Activated CD8-positive, alpha-beta memory T cell treated with anti-CD3 and anti-CD28 coated beads for 1 hour (primary cell): ENCODE measurements at regions not wholly inside any gene's neighbourhood (a gene's known extent, or its start where the extent isn't known, plus 50 kb on each side); places are given as distances from the start of the nearest gene placed in this dataset.

Experiments used
- DNase-seq, 2 donors: peaks; one replicate each; pipeline ENCODE4 v3.0.0-alpha.2; 2020; ENCODE audit warnings: low read depth in 1 of 2; ENCODE audit errors: extremely low read depth in 1 of 2

DNA sequence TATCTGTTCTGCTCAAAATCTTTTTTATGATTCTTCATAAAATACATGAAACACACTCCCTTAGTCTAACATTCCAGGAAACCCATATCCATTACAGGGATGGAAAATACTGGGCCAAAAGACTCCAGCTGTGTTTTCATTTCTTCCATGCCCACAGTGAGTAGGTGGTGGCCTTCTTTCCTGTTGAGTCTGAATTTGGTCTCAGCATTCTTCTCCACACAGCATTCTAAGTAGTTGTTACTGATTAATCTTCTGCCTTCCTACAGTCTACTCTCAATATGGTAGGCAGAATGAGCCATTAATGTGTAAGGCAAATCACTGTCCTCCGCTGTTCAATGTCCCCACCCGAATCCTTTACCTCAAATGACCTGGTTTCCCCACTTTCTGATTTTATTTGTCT lies 370.6 kb upstream of the RPS6KA3 start:
- DNase-seq, result no peak

DNA sequence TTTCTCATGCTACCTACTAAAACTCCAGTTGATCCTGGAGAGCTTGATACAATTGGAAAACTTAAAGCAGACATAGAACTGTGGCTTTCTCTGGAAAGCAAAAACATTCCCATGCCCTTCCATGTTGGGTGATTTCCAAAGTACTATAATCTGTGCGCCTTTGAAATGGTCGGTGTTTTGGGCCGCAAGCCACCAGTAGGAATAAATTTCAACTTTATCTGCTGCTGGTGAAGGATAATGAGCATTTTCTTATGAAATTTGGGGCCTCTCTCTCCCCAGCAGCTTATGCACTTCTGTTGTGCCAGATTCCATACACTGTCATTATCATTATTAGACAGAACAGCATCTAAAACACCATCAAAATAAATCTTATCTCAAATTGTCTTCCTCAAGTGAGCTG lies 366.7 kb upstream of the RPS6KA3 start:
- no peak for DNase-seq

DNA sequence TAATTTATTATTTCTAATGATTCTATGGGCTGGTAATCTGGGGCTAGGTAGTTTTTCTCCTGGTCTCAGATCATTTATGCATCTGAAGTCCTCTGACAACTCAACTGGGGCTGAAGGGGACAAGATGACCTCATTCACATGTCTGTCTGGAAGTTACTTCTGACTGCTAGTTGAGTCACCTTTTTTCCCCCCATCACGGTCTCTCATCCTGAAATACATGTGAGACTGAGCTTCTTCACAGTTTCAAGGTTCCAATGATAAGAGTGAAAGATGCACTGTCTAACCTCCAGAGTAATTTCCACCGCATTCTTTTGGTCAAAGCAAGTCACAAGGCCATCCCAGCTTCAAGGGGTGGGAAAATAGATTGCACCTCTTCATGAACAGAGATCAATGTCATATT lies 356.7 kb upstream of the RPS6KA3 start:
- DNase-seq, result no peak

DNA sequence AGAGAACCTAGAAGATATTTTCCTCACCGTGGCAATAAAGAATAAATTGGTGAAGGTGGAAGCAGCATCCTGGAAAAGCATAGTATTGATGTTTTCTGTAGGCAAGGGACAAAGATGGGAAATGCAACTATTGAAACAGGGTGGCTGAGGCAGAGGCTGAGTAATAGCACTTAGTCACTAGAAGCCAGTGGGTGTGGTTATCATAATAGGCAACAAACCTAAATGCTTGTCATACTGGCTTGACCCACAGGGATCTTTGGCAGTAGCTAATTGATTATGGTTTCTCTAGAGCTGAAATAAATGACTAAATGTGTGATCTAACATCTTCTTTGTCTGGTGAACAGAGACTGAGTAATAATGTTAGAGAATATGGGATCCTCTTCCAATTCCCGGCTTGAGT lies 353.6 kb upstream of the RPS6KA3 start:
- no peak for DNase-seq

DNA sequence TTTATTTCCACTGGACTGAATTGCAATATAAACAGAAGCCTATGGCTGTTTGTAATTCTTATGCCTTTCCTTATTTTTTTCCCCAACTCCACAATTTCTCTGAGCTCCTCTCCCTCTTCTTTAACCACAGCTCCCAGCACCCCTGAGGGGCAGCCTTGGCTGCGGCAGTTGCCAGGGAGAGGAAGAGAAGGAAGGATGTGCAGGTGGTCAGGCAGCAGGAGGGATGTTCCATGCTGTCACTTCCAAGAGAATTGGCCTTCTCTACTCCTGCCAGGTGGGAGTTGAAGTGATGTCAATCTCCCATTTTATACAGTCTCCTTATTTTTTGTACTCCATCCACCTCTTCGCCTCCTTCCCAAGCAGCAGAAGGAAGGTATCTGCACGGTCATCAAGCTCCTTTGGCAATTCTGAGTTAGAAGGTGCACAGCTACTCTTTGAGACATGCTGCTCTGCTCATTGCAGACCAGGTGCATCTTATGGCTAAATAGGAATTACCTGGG lies 343.3 kb upstream of the RPS6KA3 start:
- no peak for DNase-seq

DNA sequence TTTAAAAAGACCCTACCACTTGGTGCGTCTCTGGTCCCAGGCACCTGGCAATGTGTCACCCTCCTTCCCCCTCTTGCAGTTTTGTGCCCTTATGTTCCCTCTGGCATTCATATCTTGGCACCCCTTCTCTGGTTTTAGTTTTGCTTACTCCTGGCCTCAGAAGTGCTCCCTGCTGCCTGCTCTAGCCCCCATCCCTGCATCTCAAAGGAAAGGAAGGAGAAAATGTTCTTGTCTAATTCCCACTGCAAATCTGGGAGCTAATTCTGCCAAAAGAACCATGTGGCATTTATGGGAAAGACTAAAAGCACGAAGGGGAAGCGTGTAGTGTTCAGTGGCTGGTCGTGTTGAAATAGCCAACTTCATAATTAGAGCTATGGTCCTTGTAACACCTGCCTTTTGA lies 340.1 kb upstream of the RPS6KA3 start:
- DNase-seq, result no peak

DNA sequence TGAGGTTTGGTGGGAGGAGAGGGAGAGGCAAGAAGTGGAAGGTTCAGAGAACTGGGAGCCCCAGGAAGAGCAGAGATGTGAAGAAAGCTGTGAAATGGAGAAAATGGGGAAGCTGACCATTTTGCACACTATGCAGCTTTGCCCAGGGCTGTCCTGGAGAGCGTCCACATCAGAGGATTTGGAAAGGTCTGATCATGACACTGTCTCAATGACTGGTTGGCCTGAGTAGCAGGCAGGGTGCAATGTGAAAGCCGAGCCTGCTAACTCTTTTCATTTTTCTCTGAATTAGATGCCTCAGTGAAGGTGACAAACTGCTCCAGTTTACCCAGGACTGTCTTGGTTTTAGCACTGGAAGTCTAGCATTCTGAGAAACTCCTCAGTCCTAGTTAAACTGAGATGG lies 330.1 kb upstream of the RPS6KA3 start:
- DNase-seq, result no peak

DNA sequence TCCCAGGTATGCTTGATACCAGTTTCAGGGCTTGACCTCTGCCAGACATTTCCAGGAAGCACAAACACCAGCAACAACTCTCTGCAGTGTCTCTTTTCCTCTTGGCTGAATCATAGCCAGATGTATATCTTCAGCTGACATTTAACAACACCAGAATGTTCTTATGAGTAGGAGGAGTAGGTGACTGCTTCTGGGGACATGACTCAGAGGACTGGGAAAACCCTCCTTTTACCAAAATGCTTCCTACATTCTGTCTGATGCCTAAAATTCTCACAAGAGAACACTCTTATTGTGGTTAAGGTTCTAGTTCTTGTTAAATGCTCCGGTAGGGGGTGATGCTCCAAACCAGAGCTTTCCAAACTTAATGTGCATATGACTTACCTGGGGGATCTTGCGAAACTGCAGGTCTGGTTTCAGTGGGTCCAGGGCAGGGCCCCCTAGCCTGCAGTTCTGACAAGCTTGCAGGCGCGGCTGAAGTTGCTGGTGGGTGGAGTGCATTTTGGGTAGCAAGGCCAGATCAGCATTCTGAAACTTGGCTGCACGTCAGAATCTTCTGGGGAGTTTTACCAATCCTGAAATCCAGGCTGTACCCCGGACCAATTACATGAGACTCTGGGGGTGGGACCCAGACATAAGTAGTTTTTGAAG lies 329.3 kb upstream of the RPS6KA3 start:
- no peak for DNase-seq

DNA sequence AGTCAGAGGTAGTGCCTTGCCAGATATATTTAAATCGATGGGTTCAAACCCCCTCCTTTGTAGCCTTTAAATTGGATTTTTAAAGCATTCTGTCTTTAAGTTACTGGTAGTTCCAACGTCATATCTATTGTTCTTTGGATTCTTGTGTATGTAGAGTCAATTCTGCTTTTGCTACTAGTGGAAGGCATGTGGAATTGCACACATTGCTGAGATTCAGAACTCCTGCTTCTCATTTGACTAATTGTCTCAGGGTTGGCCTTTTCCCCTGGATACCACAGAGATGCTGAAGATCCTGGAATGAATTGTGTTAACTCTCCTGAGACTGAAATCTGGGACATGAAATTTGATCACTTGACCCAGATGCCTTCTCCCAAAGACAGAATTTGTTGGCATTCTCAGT lies 328.3 kb upstream of the RPS6KA3 start:
- no peak for DNase-seq

DNA sequence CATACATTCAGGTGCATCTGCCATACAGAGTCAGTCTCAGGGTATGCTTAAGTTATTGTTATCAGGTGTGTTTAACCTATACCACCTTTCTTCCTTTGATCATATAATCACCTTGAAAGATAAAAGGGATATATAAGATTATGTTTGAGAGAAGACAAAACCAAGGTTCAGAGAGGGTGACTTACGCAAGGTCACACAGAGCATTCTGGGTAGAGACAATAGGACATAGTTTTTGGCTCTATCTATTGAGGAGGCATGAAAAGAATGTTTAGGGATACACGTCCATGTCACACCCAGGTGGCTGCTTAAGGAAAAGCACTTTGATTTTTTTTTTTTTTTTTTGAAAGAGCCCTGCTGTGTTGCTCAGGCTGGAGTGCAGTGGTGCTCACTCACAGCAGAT lies 327.1 kb upstream of the RPS6KA3 start:
- no peak for DNase-seq

DNA sequence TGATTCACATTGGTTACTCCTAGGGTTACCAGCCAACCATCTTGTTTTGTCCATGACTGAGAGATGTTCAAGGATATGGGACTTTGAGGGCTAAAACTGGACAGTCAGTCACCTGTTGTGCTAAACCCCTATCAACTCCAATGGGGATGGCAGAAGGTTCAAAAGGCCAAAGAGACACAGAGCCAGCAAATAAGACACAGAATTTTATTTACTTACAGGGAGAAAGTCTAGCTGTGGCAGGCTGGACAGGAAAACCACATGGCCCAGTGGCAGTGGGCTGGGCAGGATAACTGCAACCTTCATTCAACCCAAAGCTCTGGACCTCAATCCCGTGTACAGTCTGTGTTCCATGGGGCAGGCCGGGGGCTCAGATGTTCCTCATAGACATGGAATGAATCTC lies 326.7 kb upstream of the RPS6KA3 start:
- DNase-seq, result no peak

DNA sequence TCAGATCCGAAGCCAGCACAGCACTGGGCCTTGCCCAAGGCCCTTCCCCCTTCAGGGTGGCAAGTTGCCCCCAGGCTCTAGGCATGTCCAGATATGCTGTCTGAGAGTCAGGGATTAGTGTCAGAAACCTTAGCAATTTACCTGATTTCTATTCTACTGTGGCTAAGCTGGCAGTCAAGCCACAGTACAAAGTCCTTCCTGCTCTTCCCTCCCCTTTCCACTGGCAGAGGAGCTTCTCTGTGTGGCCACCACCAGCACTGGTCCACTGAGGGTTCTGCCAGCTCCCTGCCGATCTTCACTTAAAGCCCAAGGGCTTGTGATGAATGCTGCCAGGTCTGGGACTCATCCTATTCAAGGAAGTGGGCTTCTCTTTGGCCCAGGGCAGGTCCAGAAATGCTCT lies 324.5 kb upstream of the RPS6KA3 start:
- DNase-seq, result no peak

DNA sequence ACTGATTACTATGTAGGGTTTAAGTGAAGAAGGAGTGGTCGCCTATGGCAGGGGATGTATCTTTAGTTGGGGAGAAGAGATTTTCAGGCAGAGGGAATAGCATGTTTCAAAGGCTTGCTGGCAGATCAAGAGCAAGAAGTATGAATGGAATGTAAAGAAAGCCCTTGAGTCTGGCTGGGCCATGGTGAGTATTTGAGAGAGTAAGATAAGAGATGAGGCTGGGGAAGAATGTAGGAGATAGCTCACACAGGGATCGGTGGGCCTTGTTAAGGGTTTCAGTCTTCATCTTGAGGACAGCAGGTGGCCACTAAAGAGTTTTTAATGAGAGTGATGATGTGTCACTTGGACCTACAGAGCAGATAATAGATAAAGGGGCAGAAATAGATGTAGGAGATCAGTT lies 319.1 kb upstream of the RPS6KA3 start:
- DNase-seq, result no peak

DNA sequence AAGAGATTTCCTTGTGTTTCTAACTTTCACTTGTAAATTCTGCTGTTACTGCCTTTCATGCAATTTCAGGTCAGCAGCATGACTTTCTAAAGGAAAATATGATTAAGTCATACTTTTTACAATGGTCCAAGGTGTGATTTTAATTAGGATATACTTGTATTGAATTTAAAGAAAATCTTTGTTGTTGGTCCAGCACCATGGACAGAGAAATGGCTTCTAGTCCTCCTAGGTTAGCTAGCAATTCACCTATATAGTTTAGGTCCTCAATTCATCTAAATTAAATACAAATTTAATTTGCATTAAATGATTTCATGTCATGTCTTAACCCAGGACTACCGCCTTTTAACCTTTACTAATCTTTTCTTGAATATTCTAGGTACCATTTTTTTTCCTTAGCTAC lies 304.9 kb upstream of the RPS6KA3 start:
- DNase-seq, result no peak

DNA sequence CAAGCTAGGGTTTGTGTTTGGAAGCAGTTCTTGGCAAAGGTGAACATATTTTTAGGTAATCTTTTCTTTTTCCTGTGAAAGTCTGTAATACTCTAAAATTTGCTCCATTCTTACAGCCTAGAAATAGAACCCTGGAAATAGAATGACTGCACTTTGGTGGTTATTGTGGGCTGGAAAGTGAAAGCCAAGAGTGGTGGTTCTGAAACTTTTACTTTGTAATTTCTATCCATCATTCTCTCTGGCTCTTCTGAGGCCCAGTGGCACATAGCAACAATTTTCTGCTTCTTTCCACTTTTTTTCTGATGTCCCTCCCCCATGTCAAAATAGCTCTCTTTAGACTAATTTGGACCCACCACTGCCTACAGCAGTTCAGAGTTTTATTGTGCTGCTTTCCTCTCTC lies 300.4 kb upstream of the RPS6KA3 start:
- DNase-seq, result no peak

DNA sequence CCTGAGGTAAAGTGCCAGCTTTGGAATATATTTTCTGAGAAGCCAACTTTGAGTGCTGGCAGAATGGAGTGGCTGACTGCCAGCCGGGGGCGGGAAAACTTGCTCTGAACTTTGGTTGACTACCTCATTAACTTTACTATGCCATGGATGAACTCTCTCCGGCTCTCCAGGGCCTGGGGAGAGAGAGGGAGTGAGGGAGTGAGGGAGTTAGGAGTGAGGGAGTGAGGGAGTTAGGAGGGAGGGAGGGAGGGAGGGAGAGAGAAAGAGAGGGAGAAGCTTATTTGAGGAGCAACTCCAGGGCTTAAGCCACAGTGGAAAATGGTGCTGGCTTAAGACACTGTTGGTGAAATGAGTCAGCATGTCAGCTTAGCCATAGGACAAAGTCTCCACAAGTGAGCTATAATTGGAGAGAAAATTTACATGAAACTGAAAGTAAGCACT lies 280.9 kb upstream of the RPS6KA3 start:
- no peak for DNase-seq

DNA sequence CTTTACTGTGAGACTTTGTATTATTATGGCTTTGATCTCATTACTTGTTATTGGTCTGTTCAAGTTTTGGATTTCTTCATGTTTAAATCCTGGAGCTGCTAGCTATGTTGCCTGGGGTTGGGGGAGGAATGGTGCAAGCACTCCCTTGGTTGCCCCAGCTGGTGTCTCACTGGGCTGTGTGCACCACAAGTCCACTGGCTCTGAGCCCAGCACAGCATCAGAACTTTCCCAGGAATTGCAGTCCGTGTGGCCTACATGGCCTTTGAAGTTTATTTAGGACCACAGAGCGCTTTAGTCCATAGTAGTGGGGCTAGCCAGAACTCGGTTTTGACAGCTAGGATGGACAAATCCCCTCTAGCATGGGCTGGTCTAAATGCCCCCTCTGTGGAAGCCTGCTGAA lies 278.8 kb upstream of the RPS6KA3 start:
- DNase-seq, result no peak

DNA sequence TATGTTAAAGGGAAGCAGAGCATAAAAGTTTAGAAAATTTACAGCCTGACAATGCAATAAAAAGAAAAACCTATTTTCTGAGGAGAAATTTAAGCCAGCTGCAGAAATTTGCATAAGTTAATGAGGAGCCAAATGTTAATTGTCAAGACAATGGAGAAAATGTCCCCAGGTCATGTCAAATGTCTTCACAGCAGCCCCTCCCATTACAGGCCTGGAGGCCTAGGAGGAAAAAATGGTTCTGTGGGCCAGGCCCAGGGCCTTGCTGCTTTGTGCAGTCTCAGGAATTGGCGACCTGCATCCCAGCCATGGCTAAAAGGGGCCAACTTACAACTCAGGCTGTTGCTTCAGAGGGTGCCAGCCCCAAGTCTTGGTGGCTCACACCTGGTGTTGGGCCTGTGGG lies 275.4 kb upstream of the RPS6KA3 start:
- no peak for DNase-seq

DNA sequence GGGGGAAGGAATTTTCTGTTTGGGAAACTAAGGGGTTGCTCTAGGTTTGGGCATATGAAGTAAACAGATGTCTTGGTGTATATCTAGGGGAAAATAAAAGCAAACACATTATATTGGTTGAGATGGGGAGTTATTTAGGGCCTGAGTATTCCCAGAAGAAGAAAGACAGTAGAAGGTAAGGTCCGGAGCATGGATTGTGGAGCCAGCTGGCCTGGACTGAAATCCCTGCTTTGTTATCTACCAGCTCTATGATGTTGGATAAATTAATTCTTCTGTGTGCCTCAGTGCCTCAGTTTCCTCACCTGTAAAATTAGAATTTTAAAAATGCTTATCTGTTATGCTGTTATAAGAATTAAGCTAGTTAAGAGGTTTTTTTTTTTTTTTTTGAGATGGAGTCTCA lies 272.3 kb upstream of the RPS6KA3 start:
- no peak for DNase-seq

DNA sequence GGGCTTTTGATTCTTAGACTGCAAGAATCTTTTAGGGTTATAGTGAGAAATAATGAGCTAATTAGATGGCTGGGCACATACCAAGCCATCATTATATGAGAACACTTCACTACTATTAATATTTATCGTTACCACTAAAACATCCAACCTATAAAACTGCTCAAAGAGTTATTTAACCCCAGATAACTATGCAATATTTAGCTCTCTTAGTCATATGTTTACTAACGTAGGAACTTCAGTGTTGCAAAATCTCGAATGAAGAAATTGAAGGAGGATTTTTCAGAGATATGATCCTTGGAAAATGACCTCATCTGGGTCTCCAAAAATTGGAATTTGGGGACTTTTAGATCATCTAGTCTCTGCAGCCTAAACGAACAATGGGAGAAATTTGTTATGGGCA lies 265.0 kb upstream of the RPS6KA3 start:
- no peak for DNase-seq

DNA sequence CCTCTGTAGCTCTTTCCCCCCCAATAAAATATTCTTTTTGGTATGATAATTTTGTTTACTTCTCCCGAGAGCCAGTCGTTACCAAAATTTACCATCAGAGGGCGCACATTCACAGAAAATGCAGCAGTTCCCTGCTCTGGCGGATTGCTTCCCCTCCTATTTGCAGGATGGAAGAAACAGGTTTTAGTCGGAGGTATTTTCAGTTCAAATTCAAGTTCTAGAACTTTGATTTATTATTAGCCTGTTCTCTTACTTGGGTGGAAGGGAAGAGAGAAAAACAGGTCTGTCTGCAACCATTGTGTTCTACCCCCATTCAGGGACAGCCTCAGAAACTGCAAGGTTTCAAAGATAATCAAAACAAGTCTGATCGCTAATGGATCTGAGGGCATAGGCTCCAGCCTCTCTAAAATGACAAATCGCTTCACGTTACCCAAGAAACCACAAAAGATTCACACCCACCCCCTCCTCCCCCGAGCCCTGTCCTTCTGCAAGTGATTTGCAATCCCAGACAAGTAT lies 263.8 kb upstream of the RPS6KA3 start:
- peak; percentile 3 to 16 for DNase-seq

DNA sequence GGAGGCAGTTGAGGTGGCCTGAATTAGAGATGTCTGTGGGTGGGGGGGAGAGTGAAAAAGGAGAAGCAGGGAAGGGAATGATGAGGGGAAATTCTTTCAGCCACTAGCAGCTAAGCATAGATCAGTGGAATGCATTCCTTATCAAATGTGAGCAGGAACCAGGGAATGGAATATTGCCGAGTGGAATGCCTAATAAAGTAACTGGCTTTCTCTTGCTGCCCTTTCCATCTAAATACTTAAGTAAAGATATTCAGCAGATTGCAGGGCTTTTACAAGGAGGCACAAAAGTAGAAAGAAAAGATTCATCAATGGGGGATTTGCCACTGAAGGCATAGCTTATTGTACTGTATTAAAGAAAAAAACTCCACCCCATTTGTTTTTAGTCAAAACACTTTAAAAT lies 263.0 kb upstream of the RPS6KA3 start:
- no peak for DNase-seq

DNA sequence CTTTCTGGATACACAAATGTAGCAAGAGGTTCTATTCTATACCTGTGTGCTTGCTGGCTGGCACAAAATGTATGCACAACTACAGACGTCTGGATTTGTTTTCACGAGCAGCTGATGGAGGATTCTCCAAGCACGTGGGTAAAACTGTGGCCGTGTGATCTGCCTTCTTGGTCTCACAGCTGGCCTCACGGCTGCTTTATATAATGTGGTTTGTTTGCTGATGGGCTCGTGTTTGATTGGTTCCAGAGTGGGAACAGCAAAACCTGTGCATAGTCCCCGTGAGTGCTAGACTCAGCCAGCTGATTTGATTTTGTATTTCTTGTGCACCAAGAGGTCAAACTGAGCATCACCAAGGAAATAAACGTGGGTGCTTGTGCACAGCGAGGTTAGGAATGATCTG lies 262.6 kb upstream of the RPS6KA3 start:
- DNase-seq, result no peak
